H4 (cell line): ENCODE measurements at regions not wholly inside any gene's neighbourhood (a gene's known extent, or its start where the extent isn't known, plus 50 kb on each side); places are given as distances from the start of the nearest gene placed in this dataset.
A peak's percentile ranks its signal among the peaks of the same experiment; 100 is the strongest.
"Not testable (repeated sequence)": the region's sequence is repeated elsewhere in the genome, so short reads cannot be mapped to it uniquely, and the experiment has no call there.

ENCODE experiments used
- DNase-seq: peaks from one replicate; pipeline ENCODE4 v3.0.0-alpha.2; 2015; ENCODE audit warnings: low spot score

DNA sequence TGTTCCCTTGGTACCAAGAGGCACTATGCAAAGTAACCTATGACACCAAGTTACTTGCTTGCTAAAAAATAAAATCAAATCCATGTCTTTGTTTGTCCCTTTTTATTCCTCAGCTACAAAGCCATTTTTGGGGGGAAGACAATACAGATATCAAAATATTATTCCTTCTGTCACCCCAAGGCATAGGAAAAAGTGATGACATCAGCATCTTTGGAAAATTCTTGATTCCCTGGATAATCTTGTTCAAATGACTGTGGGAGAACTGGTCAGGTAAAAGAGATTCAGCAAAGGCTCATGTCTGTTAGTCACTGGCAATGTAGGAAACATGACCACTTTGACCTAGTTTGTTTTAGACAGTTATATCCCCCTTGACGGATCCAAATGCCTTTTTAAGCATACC lies 373.1 kb downstream of the MAT2B start:
- DNase-seq, result no peak

DNA sequence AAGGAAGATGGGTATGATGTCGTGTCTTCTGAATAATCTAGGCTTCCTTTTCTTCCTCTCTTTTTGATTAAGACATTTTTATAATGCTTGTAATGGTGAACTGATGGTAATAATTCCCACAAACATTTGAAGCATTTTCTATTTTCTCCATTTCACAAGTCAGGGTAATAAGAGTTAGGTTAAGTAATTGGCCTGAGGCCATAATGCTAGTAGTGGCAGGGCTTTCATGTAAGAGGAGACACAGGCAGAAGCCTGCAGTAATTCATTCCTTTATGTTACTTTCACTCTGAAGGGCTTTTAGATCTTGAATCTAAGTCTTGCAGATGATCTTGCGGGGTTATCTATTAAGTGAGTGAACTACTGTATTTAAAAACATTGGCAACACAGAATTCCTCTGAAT lies 374.9 kb downstream of the MAT2B start:
- no peak for DNase-seq

DNA sequence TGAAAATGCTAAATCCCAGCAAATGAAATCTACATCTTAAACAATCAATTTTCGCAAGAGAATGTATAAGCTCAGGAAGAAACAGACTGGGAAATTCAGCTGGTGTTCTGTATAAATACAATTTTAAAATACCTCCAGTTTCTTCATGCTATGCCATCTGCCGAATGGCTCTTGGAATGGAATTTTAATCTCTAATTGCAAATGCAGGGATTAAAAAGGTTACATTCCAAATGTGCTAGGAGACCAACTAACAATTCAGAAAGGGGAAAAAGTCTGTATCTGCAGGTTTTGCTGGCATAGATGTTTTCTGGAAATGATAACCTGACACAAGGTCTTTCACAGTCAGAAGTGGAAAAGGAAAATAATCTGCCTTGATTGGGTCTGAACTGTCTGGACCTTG lies 379.7 kb downstream of the MAT2B start:
- no peak for DNase-seq

DNA sequence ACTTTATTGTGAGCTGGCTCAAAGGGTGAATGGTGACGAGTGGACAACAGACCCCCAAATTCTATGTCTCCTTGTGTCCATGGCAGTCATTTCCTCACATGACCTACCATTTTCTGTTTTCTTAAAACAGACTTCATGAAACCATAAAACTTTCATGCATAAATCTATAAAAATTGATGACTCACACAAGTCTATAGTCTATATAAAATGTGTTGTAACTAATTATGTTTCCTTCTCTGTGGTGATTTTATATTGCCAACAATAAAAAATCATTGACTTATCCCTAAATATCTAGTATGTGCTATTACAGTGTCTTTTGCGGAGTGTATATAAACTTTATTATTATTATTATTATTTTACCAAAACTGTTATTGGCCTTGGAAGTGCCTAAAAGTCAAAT lies 382.4 kb downstream of the MAT2B start:
- DNase-seq, result no peak

DNA sequence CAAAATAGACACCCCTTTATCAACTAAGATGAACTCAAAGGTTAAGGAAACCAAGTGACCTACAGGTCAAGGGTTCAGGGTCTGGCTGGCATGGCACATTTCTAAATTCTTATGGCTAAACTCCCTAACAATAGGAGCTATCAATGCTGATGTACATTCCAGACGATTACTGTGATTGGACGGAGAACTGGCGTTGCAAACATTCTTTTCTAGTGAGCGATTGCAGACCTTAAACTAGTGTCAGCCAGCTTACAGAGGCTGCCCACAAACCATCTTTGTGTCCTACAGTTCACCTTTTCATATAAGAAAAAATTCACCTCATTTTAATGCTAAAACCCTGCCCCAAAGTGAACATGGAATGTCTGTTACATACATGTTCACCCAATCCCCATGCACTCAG lies 382.9 kb downstream of the MAT2B start:
- no peak for DNase-seq

DNA sequence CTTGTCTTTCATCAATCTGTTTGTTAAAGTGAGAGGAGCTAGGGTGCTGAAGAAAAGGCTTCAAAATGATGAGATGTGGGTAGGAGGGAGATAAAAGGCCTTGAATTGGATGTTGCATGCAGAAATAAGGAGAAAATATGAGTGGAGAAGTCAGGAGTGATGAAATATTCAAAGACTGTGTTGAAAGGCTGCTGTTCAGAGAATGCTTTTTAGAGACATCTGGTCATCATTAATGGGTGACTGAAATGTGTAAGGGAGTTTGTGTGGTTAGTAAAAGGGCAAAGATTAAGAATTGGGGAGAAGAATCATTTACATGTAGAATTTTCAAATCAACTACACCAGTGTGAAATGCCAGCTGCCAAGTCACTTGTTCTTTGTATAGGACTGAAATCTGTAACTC lies 383.9 kb downstream of the MAT2B start:
- DNase-seq, result no peak

DNA sequence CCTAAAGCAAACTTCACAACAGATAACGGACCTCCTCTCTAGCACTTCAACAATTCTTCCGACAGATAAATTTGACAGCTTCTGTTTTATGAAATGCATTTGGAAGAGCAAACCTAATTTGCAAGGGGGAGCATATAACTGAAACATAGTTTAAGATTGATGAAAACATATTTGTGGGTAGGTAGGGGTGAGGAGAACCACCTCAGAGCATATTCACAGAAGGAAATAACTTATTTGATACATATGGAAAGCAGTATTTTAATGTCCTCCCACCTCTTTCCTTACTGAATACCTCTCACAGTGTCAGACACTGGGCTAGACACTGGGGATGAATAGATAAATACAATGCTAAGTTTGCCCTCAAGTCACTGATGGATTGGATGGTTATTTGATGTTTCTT lies 384.8 kb downstream of the MAT2B start:
- DNase-seq, result no peak

DNA sequence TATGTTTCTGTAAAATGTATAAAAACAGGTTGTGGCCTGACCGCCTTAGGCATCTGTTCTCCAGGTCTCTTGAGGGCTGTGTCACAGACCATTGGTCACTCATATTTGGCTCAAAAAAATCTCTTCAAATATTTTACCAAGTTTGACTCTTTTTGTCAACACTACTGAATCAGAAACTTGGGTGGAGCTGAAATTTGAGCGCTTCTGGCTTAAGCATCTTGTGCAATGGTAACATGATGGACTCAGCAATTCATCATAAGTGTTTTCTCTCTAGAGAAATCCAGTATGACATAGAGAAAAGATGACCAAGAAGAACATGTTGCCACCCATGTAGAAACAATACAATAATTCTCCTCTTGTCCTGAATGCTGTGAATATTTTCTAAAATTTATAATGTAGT lies 387.9 kb downstream of the MAT2B start:
- DNase-seq, result no peak

DNA sequence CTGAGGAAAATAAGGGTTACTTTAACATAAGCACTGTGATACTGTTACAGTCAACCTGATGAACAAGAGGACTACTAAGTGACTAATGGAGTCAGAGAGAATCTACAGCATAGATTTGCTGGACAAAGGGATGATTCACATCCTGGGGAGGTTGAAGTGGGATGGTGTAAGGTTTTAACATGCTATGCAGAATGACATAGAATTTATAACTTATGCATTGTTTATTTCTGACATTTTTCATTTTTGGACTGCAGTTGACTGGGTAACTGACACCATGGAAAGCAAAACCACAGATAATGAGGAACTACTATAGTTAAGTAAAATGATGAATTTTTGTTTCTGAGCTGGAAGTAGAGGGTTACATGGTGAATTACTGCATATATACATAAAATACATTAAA lies 389.2 kb downstream of the MAT2B start:
- DNase-seq, result peak; percentile 19

DNA sequence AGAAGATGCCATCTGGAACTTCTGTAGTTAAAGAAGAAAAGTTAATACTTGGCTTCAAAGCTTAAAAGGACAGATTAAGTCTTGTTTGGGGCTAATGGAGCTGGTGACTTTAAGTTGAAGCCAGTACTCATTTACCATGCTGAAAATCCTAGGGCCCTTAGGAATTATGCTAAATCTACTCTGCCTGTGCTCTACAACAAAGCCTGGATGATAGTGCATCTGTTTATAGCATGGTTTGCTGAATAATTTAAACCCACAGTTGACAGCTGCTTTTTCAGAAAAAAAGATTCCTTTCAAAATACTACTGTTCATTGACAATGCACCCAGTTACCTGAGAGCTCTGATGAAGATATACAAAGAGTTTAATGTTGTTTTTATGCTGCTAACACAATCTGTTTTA lies 393.5 kb downstream of the MAT2B start:
- no peak for DNase-seq

DNA sequence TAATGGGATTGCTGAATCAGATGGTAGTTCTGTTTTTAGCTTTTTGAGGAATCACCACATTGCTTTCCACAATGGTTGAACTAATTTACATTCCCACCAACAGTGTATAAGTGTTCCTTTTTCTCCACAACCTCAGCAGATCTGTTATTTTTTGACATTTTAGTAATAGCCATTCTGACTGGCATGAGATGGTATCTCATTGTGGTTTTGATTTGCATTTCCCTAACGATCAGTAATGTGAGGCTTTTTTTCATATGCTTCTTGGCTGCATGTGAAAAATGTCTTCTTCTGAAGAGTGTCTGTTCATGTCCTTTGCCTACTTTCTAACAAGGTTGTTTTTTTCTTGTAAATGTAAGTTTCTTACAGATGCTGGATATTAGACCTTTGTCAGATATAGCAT lies 402.4 kb downstream of the MAT2B start:
- not testable (repeated sequence) for DNase-seq

DNA sequence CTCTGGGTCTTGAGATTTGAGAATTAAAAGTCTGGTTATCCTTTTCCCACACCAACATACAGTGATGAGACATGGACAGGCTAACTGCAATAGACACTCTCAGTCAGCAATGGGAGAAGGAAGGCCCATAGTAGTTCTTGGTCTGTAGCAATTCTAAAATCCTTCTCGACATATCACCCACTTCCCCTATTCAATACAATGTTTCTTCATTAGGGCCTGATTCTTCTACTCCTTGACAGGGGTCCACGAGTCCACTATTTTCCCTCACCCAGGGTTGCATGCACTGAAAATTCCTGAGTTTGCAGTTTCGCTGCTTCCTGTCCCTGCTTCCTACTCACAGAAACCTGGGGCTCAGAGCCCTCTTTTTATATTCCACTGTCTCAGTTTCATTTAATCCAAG lies 402.8 kb downstream of the MAT2B start:
- DNase-seq, result no peak

DNA sequence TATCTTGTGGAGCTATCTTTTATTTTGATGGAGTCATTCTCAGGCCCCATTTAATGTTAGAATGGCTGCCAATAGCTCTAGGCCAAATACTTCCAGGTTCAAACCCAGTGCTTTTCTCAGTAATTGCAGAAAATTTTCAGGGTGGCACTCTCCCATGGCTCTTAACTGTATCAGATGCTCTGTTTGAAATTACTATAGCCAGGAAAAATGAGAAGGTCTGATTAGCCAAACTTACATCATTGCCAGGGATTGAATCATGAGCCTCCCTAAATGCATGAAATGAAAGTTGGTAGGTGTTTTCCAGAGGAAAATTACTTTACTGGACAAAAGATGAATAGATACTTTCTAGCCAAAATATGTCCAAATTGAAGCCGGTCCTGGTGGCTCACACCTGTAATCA lies 404.8 kb downstream of the MAT2B start:
- no peak for DNase-seq

DNA sequence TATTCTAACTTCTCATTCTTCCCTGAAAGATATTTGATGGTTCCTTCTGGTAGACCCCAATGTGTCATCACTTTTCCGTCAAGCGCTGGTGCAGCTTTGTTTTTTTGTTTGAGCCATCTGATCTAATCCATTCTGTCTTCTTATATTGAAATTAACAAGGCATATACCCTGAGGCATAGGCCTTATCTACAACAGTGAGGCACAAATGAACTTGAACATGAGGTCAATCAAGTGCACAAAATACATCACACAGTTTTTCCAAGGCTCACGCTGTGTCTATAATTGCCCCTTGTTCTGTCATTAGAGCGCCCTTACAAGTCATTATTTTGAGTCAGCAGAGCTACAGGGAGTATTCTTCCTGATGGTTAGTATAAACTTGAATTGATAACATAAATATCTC lies 406.6 kb downstream of the MAT2B start:
- no peak for DNase-seq

DNA sequence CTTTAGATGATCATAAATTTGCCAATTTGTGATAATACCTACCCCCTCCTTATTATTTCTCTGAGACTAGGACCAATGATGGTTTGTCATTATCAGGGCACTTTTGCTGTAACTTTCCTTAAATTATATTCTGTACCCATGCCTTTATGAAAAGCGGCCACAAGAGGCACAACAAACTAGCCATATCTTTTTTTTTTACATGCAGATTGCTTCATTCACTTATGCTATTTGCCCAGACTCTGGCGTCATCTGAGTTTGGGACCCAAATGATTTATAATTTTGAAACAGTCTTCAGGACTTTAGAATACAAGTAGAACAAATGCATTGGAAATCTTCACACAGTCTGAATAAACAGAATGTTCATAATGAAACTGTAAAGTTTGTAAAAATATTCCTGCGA lies 408.1 kb downstream of the MAT2B start:
- DNase-seq, result no peak

DNA sequence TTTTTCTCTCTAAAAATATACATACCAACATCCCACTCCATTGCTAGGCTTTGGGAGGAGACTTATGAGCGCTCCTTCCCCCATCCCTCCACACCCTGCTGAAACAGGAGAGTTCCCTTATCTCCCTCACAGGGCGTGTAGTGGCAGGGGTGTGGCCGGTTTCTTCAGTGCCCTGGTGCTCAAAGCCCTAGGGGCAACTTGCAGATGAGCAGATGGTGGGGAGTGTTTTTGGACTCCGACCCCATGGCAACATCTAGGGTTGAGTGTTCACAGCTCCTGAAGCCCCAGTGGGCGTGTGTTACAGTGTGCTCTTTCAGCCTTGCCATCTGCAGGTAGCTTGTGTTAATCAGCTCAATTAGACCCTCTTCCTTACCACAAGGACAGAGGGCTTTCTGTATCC lies 409.5 kb downstream of the MAT2B start:
- no peak for DNase-seq

DNA sequence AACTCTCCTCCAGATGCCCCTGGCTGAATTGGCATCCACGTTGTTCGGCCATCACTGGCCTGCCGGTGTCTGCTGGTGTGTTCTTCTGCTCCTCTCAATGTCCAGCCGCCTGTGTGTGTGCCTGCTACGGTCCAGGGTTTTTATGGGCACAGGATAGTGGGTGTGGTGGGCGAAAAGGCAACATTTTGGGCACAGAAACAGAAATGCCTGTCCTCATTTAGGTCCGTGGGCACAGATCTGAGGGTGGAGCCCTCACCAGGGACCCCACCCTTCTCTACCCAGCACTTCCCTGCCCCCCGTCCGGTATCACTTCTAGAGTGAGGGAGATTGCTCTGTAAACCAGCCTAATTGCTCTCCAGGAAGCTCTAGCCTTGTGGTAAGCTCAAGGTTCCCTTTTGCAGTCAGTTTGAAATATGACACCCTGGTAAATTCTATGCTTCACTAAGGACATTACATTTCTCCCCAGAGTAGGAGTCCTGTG lies 410.1 kb downstream of the MAT2B start:
- peak; percentile 74 for DNase-seq

DNA sequence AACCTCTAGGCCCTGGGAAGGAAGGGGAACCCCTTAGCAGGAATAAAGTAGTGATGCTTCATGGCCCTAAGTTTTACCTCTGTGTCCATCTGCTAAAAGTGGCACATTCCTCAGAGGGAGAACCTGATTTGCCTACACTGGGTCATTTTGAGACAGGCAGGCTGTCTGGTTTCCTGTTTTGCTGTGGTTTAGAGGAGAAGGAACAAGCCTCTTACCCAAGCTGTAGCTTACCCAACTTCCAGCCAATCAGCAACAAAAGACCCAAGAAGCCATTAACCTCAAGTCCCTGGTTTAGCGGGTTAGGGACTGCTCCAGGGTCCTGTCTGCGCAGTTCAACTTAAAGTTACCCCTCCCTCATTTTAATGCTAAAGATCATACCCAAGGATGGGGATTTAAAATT lies 411.0 kb downstream of the MAT2B start:
- DNase-seq, result peak; percentile 44

DNA sequence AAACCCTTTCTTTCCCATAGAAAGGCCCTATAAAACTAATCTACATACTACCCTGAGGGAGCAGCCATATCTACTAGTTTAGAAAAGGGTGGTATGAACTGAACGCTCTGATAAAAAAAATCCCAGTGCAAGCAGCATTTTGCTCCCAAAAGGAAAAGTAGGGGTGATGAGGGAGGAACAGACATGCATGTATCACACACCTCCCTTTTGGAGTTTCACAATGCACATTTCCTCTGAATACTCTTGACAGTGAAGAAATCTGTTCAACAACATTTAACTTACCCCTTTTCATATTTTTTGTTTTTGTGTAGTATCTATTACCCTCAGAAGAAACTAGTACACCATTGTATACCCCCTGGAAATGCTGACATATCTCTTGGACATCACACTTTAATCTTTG lies 411.4 kb downstream of the MAT2B start:
- DNase-seq, result no peak

DNA sequence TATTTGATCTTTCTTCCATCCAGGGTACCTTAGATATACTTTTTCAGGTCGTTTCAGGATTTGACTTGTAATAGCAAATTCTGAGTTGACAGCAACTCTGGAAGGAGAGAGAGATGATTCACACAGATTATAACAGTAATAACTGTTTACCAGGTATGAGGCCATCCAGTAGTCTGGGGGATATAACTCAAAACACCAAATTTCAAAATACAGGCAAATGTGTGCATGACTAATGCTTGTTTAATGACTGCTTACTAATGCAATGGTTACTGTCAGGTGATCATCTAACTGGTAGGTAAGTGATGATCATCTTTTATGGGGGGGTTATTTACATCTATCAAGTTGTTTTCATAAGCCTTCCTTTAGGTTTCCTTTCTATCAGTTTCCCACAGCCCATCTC lies 412.3 kb downstream of the MAT2B start:
- no peak for DNase-seq

DNA sequence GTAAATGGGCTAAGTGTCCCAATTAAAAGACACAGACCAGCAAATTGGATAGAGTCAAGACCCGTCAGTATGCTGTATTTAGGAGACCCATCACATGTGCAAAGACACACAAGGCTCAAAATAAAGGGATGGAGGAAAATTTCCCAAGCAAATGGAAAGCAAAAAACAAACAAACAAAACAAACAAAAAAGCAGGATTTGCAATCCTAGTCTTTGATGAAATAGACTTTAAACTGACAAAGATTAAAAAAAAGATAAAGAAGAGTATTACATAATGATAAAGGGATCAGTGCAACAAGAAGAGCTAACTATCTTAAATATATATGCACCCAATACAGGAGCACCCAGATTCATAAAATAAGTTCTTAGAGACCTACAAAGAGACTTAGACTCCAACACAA lies 429.6 kb downstream of the MAT2B start:
- not testable (repeated sequence) for DNase-seq

DNA sequence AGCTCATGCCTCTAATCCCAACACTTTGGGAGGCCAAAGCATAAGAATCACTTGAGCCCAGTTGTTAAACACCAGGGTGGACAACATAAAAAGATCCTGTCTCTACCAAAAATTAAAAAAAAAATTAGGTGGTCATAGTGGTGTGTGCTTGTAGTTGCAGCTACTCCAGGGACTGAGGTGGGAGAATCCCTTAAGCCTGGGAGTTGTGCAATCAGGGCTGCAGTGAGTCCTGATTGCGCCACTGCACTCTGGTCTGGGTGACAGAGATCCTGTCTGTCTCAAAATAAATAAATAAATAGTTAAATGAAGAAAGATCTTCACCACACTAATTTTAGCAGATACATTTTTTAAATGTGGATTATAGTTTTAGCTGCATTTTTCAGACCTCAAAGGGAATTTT lies 433.2 kb downstream of the MAT2B start:
- DNase-seq, result peak; percentile 18

DNA sequence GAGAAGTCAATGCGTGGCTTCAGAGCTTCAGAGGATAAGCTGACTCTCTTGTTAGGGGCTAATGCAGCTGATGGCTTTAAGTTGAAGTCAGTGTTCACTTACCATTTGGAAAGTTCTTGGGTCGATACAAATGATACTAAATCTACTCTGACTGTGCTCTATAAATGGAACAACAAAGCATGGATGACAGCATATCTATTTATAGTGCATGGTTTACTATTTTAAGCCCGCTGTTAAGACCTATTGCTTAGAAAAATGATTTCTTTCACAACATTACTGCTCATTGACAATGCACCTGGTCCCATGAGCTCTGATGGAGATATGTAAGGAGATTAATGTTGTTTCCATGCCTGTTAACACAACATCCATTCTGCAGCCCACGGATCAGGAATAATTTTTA lies 435.7 kb downstream of the MAT2B start:
- no peak for DNase-seq

DNA sequence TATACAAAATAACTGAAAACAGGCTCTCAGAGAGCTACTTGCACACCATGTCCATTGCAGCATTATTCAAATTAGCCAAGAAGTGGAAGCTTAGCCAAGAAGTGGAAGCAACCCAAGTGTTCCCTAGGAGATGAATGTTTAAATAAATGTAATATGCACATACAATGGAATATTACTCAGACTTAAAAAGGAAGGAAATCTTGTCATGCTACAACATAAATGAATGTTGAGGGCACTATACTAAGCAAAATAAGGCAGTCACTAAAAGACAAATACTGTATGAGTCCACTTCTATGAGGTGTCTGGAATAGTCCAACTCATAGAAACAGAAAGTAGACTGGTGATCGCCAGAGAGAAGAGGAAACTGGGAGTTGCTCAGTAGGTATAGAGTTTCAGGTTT lies 438.1 kb downstream of the MAT2B start:
- DNase-seq, result no peak

DNA sequence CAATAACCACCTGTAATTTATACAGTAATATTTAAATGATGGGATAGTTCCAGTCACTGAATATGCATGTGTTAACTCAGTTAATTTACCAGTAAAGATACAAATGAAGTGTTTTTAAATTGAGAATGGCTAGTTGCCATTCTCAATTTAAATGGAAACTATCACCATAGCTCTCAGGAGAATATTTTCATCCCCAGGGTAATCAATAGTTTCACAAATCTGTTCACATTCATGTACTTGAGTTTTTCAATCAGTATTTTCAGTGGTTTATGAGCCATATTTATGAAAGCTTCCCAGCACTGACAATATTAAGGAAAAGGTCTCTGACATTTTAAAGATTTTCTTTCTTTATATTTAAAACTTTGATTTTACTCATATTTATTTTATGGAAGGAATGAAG lies 439.3 kb downstream of the MAT2B start:
- no peak for DNase-seq
